ENCODE measurements at regions not wholly inside any gene's neighbourhood (a gene's known extent, or its start where the extent isn't known, plus 50 kb on each side); places are given as distances from the start of the nearest gene placed in this dataset.

- no peak overlapping the region for H3K4me2 ChIP-seq (ENCODE audit: low read length)
- peaks cover 3% of the 10 kb centered on the region for H3K9me3 ChIP-seq (ENCODE audit: low read length)
- TF ChIP-seq EP300 (conservative IDR thresholded peaks at IDR 0.05; ENCODE audit: poor library complexity, severe bottlenecking) (no peak), SMC3 (conservative IDR thresholded peaks at IDR 0.05; ENCODE audit: poor library complexity) (no peak), RAD21 (conservative IDR thresholded peaks at IDR 0.05) (no peak), REST (IDR thresholded peaks at IDR 0.05; ENCODE audit: borderline replicate concordance) (no peak), TAF1 (IDR thresholded peaks at IDR 0.05; ENCODE audit: low read depth) (no peak), POLR2AphosphoS5 (IDR thresholded peaks at IDR 0.05) (no peak), MXI1 (conservative IDR thresholded peaks at IDR 0.05; ENCODE audit: poor library complexity, severe bottlenecking) (no peak), EZH2 (IDR thresholded peaks at IDR 0.05; ENCODE audit: borderline replicate concordance, insufficient read depth, low read length, poor library complexity, severe bottlenecking) (no peak), CTCF (IDR thresholded peaks at IDR 0.05; ENCODE audit: poor library complexity, severe bottlenecking) (no peak)
- no peak overlapping the region for H3K27ac ChIP-seq (ENCODE audit: low read length)
- no peak overlapping the region for H3K9ac ChIP-seq (ENCODE audit: low read length)
- no peaks in the 10 kb centered on the region for H3K9me2 ChIP-seq (ENCODE audit: insufficient read depth, low read length)
- no peak overlapping the region for H3K4me3 ChIP-seq (ENCODE audit: low read length)
- H3K36me3 ChIP-seq (ENCODE audit: insufficient read depth, low read length) = no peaks in the 10 kb centered on the region
- no peaks in the 10 kb centered on the region for H3K79me2 ChIP-seq (replicated peaks; ENCODE audit: insufficient read depth, low read length)
- H3K27me3 ChIP-seq (ENCODE audit: insufficient read depth, low read depth, low read length) = no peaks in the 10 kb centered on the region
- no peaks in the 10 kb centered on the region for H4K20me1 ChIP-seq (ENCODE audit: insufficient read depth)
- no peaks in the 10 kb centered on the region for H3F3A ChIP-seq (ENCODE audit: insufficient read depth, low read length, poor library complexity, severe bottlenecking)
- H2AFZ ChIP-seq (ENCODE audit: low read depth, low read length) = no peak overlapping the region
These were observed 1212.4 kb upstream of the TMEM132C start for GRCh38 chr12:127054531-127054930.

GRCh38 chr12:127060310-127060847, 1206.6 kb upstream of the TMEM132C start:
- no peak overlapping the region for H3K9ac ChIP-seq (ENCODE audit: low read length)
- H3K4me3 ChIP-seq (ENCODE audit: low read length) = no peak overlapping the region
- H3K79me2 ChIP-seq (replicated peaks; ENCODE audit: insufficient read depth, low read length) = no peaks in the 10 kb centered on the region
- H4K20me1 ChIP-seq (ENCODE audit: insufficient read depth) = no peaks in the 10 kb centered on the region
- no peaks in the 10 kb centered on the region for H3K9me3 ChIP-seq (ENCODE audit: low read length)
- H3K27ac ChIP-seq (ENCODE audit: low read length) = no peak overlapping the region
- H3K27me3 ChIP-seq (ENCODE audit: insufficient read depth, low read depth, low read length) = no peaks in the 10 kb centered on the region
- no peak overlapping the region for H3K4me2 ChIP-seq (ENCODE audit: low read length)
- H3F3A ChIP-seq (ENCODE audit: insufficient read depth, low read length, poor library complexity, severe bottlenecking) = no peaks in the 10 kb centered on the region
- H2AFZ ChIP-seq (ENCODE audit: low read depth, low read length) = no peak overlapping the region
- TF ChIP-seq EZH2 (IDR thresholded peaks at IDR 0.05; ENCODE audit: borderline replicate concordance, insufficient read depth, low read length, poor library complexity, severe bottlenecking) = no peak
- no peak for TF ChIP-seq MXI1 (conservative IDR thresholded peaks at IDR 0.05; ENCODE audit: poor library complexity, severe bottlenecking)
- TF ChIP-seq RAD21 (conservative IDR thresholded peaks at IDR 0.05) = no peak
- no peak for TF ChIP-seq EP300 (conservative IDR thresholded peaks at IDR 0.05; ENCODE audit: poor library complexity, severe bottlenecking)
- TF ChIP-seq SMC3 (conservative IDR thresholded peaks at IDR 0.05; ENCODE audit: poor library complexity) = no peak
- no peak for TF ChIP-seq CTCF (IDR thresholded peaks at IDR 0.05; ENCODE audit: poor library complexity, severe bottlenecking)
- no peak for TF ChIP-seq TAF1 (IDR thresholded peaks at IDR 0.05; ENCODE audit: low read depth)
- no peak for TF ChIP-seq POLR2AphosphoS5 (IDR thresholded peaks at IDR 0.05)
- no peaks in the 10 kb centered on the region for H3K9me2 ChIP-seq (ENCODE audit: insufficient read depth, low read length)
- H3K36me3 ChIP-seq (ENCODE audit: insufficient read depth, low read length) = no peaks in the 10 kb centered on the region
